NB4 (cell line): ENCODE measurements at regions not wholly inside any gene's neighbourhood (a gene's known extent, or its start where the extent isn't known, plus 50 kb on each side); places are given as distances from the start of the nearest gene placed in this dataset.
"Not testable (repeated sequence)": the region's sequence is repeated elsewhere in the genome, so short reads cannot be mapped to it uniquely, and the experiment has no call there.

ENCODE experiments used
- DNase-seq: peaks from one replicate; pipeline ENCODE4 v3.0.0; 2010; ENCODE audit warnings: low read depth
- H3K4me3 ChIP-seq: one replicate; pipeline ENCODE4 v1.5.1; 2011; ENCODE audit warnings: mild to moderate bottlenecking, low read depth, low read length, moderate library complexity
- CTCF ChIP-seq: IDR thresholded peaks from one replicate; pipeline ENCODE4 v1.5.1; 2012; ENCODE audit warnings: low read depth, low read length

GRCh38 chr18:104264-104663 lies 54.1 kb upstream of the USP14 start:
- DNase-seq, H3K4me3 ChIP-seq: not testable (repeated sequence)

GRCh38 chr18:105161-106053 lies 53.0 kb upstream of the USP14 start:
- DNase-seq: peak; percentile 56
- not testable (repeated sequence) for H3K4me3 ChIP-seq

- not testable (repeated sequence) for H3K4me3 ChIP-seq, DNase-seq
Measured at GRCh38 chr18:106054-106851, 52.1 kb upstream of the USP14 start.

GRCh38 chr18:106868-107384 lies 51.4 kb upstream of the USP14 start:
- DNase-seq: peak; percentile 12
- H3K4me3 ChIP-seq: not testable (repeated sequence)

- peak; percentile 44 for DNase-seq
- TF ChIP-seq CTCF: peak; percentile 2
- not testable (repeated sequence) for H3K4me3 ChIP-seq
Measured at GRCh38 chr18:107464-107863, 50.9 kb upstream of the USP14 start.

- DNase-seq, H3K4me3 ChIP-seq: not testable (repeated sequence)
Measured at GRCh38 chr18:107947-108664, 50.3 kb upstream of the USP14 start.
